ENCODE measurements at regions not wholly inside any gene's neighbourhood (a gene's known extent, or its start where the extent isn't known, plus 50 kb on each side); places are given as distances from the start of the nearest gene placed in this dataset.

GRCh38 chr17:20774472-20775135 is 195.1 kb downstream of the CDRT15L2 start:
- ChIA-PET CTCF (no interaction called here), POLR2A (no interaction called here)
- no peak overlapping the region for H3K27ac Mint-ChIP-seq (ENCODE audit: unreplicated experiment)
- no peak for TF ChIP-seq CTCF (IDR thresholded peaks at IDR 0.05; ENCODE audit: insufficient read depth in 1 of 2, low read depth in 1 of 2, low read length in 1 of 2, severe bottlenecking in 1 of 2, unreplicated experiment in 1 of 2)
- H3K36me3 Mint-ChIP-seq (ENCODE audit: insufficient read depth, unreplicated experiment) = no peaks in the 10 kb centered on the region
- Histone ChIP-seq H3K36me3 (ENCODE audit: control insufficient read depth, insufficient read depth, low read length) (no peaks in the 10 kb centered on the region), H3K27me3 (replicated peaks; ENCODE audit: control insufficient read depth, insufficient read depth, low read length) (no peaks in the 10 kb centered on the region), H3K9me3 (no peaks in the 10 kb centered on the region), H3K4me1 (no peaks in the 10 kb centered on the region), H3K4me3 (ENCODE audit: low read depth, low read length) (no peak overlapping the region)
- H3K9me3 Mint-ChIP-seq (ENCODE audit: unreplicated experiment) = no peaks in the 10 kb centered on the region
- no TSS peak for BruUV-seq (replicated peaks)
- DNase-seq = no peak
- H3K4me1 Mint-ChIP-seq (ENCODE audit: low read depth, unreplicated experiment) = no peaks in the 10 kb centered on the region
- intact Hi-C loops (cut with micrococcal nuclease; ENCODE audit: unreplicated experiment) = no loop called here
- no peaks in the 10 kb centered on the region for H3K27me3 Mint-ChIP-seq (ENCODE audit: insufficient read depth, unreplicated experiment)
- no peak overlapping the region for H3K4me3 Mint-ChIP-seq (ENCODE audit: unreplicated experiment)

GRCh38 chr17:20775331-20775730 is 195.8 kb downstream of the CDRT15L2 start:
- Mint-ChIP-seq H3K4me3 (ENCODE audit: unreplicated experiment) (no peak overlapping the region), H3K27ac (ENCODE audit: unreplicated experiment) (no peak overlapping the region), H3K27me3 (ENCODE audit: insufficient read depth, unreplicated experiment) (no peaks in the 10 kb centered on the region), H3K9me3 (ENCODE audit: unreplicated experiment) (no peaks in the 10 kb centered on the region), H3K4me1 (ENCODE audit: low read depth, unreplicated experiment) (no peaks in the 10 kb centered on the region), H3K36me3 (ENCODE audit: insufficient read depth, unreplicated experiment) (no peaks in the 10 kb centered on the region)
- no peaks in the 10 kb centered on the region for H3K27me3 ChIP-seq (replicated peaks; ENCODE audit: control insufficient read depth, insufficient read depth, low read length)
- TF ChIP-seq CTCF (IDR thresholded peaks at IDR 0.05; ENCODE audit: insufficient read depth in 1 of 2, low read depth in 1 of 2, low read length in 1 of 2, severe bottlenecking in 1 of 2, unreplicated experiment in 1 of 2) = no peak
- no peaks in the 10 kb centered on the region for H3K9me3 ChIP-seq
- no peak overlapping the region for H3K4me3 ChIP-seq (ENCODE audit: low read depth, low read length)
- no TSS peak for BruUV-seq (replicated peaks)
- ChIA-PET POLR2A (no interaction called here), CTCF (no interaction called here)
- H3K36me3 ChIP-seq (ENCODE audit: control insufficient read depth, insufficient read depth, low read length) = no peaks in the 10 kb centered on the region
- intact Hi-C loops (cut with micrococcal nuclease; ENCODE audit: unreplicated experiment) = no loop called here
- no peaks in the 10 kb centered on the region for H3K4me1 ChIP-seq
- no peak for DNase-seq

- H3K27me3 ChIP-seq (replicated peaks; ENCODE audit: control insufficient read depth, insufficient read depth, low read length) = no peaks in the 10 kb centered on the region
- H3K27ac Mint-ChIP-seq (ENCODE audit: unreplicated experiment) = no peak overlapping the region
- H3K4me3 ChIP-seq (ENCODE audit: low read depth, low read length) = no peak overlapping the region
- H3K4me3 Mint-ChIP-seq (ENCODE audit: unreplicated experiment) = no peak overlapping the region
- POLR2A ChIA-PET = no interaction called here
- no TSS peak for BruUV-seq (replicated peaks)
- H3K9me3 Mint-ChIP-seq (ENCODE audit: unreplicated experiment) = no peaks in the 10 kb centered on the region
- H3K9me3 ChIP-seq = no peaks in the 10 kb centered on the region
- CTCF ChIA-PET = no interaction called here
- H3K27me3 Mint-ChIP-seq (ENCODE audit: insufficient read depth, unreplicated experiment) = no peaks in the 10 kb centered on the region
- H3K4me1 ChIP-seq = no peaks in the 10 kb centered on the region
- no peak for DNase-seq
- no peaks in the 10 kb centered on the region for H3K4me1 Mint-ChIP-seq (ENCODE audit: low read depth, unreplicated experiment)
- intact Hi-C loops (cut with micrococcal nuclease; ENCODE audit: unreplicated experiment) = no loop called here
- H3K36me3 Mint-ChIP-seq (ENCODE audit: insufficient read depth, unreplicated experiment) = no peaks in the 10 kb centered on the region
- TF ChIP-seq CTCF (IDR thresholded peaks at IDR 0.05; ENCODE audit: insufficient read depth in 1 of 2, low read depth in 1 of 2, low read length in 1 of 2, severe bottlenecking in 1 of 2, unreplicated experiment in 1 of 2) = no peak
- no peaks in the 10 kb centered on the region for H3K36me3 ChIP-seq (ENCODE audit: control insufficient read depth, insufficient read depth, low read length)
Observed at GRCh38 chr17:20779521-20779920, 200.0 kb downstream of the CDRT15L2 start.
